Transverse colon (tissue), 4 donors: ENCODE measurements at regions not wholly inside any gene's neighbourhood (a gene's known extent, or its start where the extent isn't known, plus 50 kb on each side); places are given as distances from the start of the nearest gene placed in this dataset.

Experiments used
- CTCF ChIP-seq, 5 experiments: fragments of 200-600 bp in 3 of 5; fragments of 450-650 bp in 2 of 5; sonication (generic) in 3 of 5; IDR thresholded peaks; 1 replicate in 2 of 5; 2 replicates in 3 of 5; pipeline ENCODE4 v1.5.1; 2016 to 2017; ENCODE audit warnings: antibody characterized with exemption in 5 of 5, inconsistent platforms in 3 of 5, mild to moderate bottlenecking in 2 of 5, moderate library complexity in 1 of 5
- POLR2A ChIP-seq: fragments of 450-650 bp; IDR thresholded peaks from one replicate; pipeline ENCODE4 v1.6.1; 2016; ENCODE audit warnings: antibody characterized with exemption, mild to moderate bottlenecking, moderate library complexity
- POLR2AphosphoS5 ChIP-seq, 3 donors: sonication (generic); formaldehyde crosslinking; IDR thresholded peaks; one replicate each; pipeline ENCODE4 v1.6.1; 2016; ENCODE audit warnings: antibody characterized with exemption in 3 of 3

GRCh38 chr11:23313001-23313400, 452.7 kb upstream of the CCDC179 start:
- TF ChIP-seq POLR2AphosphoS5 (IDR thresholded peaks at IDR 0.05), result no peak
- no peak for TF ChIP-seq CTCF (IDR thresholded peaks at IDR 0.05)
- TF ChIP-seq POLR2A, result no peak
